Loucy (cell line): ENCODE measurements at regions not wholly inside any gene's neighbourhood (a gene's known extent, or its start where the extent isn't known, plus 50 kb on each side); places are given as distances from the start of the nearest gene placed in this dataset.

Source experiments
- H2AFZ ChIP-seq: fragments of 200-600 bp; sonication (generic); 2 replicates; pipeline ENCODE4 v1.6.0; 2016; ENCODE audit warnings: antibody characterized with exemption, mild to moderate bottlenecking, low read length, moderate library complexity
- H3F3A ChIP-seq: fragments of 200-600 bp; 2 replicates; pipeline ENCODE4 v1.6.0; 2016; ENCODE audit warnings: antibody characterized with exemption, low read depth, mild to moderate bottlenecking
- H3K27me3 ChIP-seq: fragments of 200-600 bp; sonication (generic); 2 replicates; pipeline ENCODE4 v1.6.1; 2014; ENCODE audit warnings: low read length, mild to moderate bottlenecking; ENCODE audit not compliant: insufficient read depth, poor library complexity, severe bottlenecking
- H3K36me3 ChIP-seq: fragments of 200-600 bp; sonication (generic); 2 replicates; pipeline ENCODE4 v1.6.1; 2016; ENCODE audit warnings: low read length; ENCODE audit not compliant: insufficient read depth
- H3K4me1 ChIP-seq: fragments of 200-600 bp; sonication (generic); 2 replicates; pipeline ENCODE4 v1.5.1; 2014; ENCODE audit warnings: low read length, mild to moderate bottlenecking; ENCODE audit not compliant: insufficient read depth, poor library complexity, severe bottlenecking
- H3K4me2 ChIP-seq: fragments of 200-600 bp; sonication (generic); 2 replicates; pipeline ENCODE4 v1.6.0; 2014; ENCODE audit warnings: antibody characterized with exemption, low read length, low read depth, mild to moderate bottlenecking; ENCODE audit not compliant: poor library complexity, severe bottlenecking
- H3K4me3 ChIP-seq: fragments of 200-600 bp; sonication (generic); 2 replicates; pipeline ENCODE4 v1.5.1; 2014; ENCODE audit warnings: low read length, mild to moderate bottlenecking, mixed read lengths; ENCODE audit not compliant: poor library complexity, severe bottlenecking
- H3K79me2 ChIP-seq: fragments of 200-600 bp; sonication (generic); 2 replicates; pipeline ENCODE4 v1.6.1; 2014; ENCODE audit warnings: low read length; ENCODE audit not compliant: insufficient read depth
- H3K9ac ChIP-seq: fragments of 200-600 bp; sonication (generic); 2 replicates; pipeline ENCODE4 v1.6.0; 2014; ENCODE audit warnings: mild to moderate bottlenecking, low read depth, low read length, moderate library complexity; ENCODE audit not compliant: poor library complexity, severe bottlenecking
- H3K9me2 ChIP-seq: fragments of 200-600 bp; sonication (generic); replicated peaks from 2 replicates; pipeline ENCODE4 v1.6.1; 2016; ENCODE audit warnings: low read depth, low read length, mixed read lengths
- H3K9me3 ChIP-seq: fragments of 200-600 bp; sonication (generic); 2 replicates; pipeline ENCODE4 v1.6.1; 2014; ENCODE audit warnings: mild to moderate bottlenecking, antibody characterized with exemption, low read length, low read depth; ENCODE audit not compliant: insufficient read depth
- H4K20me1 ChIP-seq: fragments of 200-600 bp; sonication (generic); 2 replicates; pipeline ENCODE4 v1.6.0; 2014; ENCODE audit warnings: antibody characterized with exemption, low read length, mild to moderate bottlenecking; ENCODE audit not compliant: insufficient read depth, poor library complexity, severe bottlenecking
- EZH2phosphoT487 ChIP-seq: fragments of 200-600 bp; IDR thresholded peaks from 2 replicates; pipeline ENCODE4 v1.6.1; 2018; ENCODE audit warnings: antibody characterized with exemption, mild to moderate bottlenecking, moderate library complexity, borderline replicate concordance
- TF ChIP-seq, protein P1 (sequence below): fragments of 200-600 bp; sonication (generic); conservative IDR thresholded peaks from 2 replicates; pipeline ENCODE4 v1.5.1; 2014; ENCODE audit warnings: mild to moderate bottlenecking, antibody characterized with exemption, low read length

DNA sequence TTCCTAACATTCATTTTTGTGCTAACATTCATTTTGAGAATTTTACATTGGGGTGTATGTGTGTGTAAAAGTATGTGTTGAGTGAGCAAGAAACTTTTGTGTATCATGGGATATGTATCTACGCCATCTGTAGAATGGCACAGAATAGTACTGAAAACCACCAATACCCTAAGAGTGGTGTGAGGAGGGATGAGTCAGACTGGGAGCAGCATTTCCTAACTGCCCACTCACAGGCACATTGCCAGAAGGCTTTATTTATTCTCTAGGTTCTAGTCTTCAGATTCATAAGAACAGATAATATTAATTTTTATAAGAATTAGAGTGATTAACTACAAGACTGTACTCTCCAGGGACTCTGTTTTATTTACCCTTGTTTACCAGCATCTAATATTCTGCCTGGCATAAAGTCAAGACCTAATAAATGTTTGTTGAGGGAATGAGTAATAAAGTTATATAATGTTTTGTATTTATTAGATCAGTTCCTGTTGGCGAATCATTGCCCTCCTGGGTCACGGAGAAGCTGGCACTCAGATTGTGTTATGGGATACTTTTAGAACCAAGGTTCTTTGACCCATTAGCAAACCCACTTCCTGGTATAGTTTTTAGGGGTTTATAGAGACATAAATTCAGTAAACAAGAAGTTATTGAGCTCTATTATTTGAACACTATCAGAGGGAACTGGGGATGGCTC lies 159.1 kb upstream of the PPP2R2B start:
- Histone ChIP-seq H3K27me3 (no peaks in the 10 kb centered on the region), H3K4me2 (no peak overlapping the region), H3K36me3 (no peaks in the 10 kb centered on the region), H3K79me2 (no peaks in the 10 kb centered on the region), H3K9me2 (no peaks in the 10 kb centered on the region), H3F3A (no peaks in the 10 kb centered on the region), H3K9me3 (no peaks in the 10 kb centered on the region), H4K20me1 (no peaks in the 10 kb centered on the region), H2AFZ (no peak overlapping the region), H3K9ac (no peak overlapping the region), H3K4me1 (no peaks in the 10 kb centered on the region), H3K4me3 (no peak overlapping the region)
- no peak for TF ChIP-seq EZH2phosphoT487
- TF ChIP-seq, protein P1, sequence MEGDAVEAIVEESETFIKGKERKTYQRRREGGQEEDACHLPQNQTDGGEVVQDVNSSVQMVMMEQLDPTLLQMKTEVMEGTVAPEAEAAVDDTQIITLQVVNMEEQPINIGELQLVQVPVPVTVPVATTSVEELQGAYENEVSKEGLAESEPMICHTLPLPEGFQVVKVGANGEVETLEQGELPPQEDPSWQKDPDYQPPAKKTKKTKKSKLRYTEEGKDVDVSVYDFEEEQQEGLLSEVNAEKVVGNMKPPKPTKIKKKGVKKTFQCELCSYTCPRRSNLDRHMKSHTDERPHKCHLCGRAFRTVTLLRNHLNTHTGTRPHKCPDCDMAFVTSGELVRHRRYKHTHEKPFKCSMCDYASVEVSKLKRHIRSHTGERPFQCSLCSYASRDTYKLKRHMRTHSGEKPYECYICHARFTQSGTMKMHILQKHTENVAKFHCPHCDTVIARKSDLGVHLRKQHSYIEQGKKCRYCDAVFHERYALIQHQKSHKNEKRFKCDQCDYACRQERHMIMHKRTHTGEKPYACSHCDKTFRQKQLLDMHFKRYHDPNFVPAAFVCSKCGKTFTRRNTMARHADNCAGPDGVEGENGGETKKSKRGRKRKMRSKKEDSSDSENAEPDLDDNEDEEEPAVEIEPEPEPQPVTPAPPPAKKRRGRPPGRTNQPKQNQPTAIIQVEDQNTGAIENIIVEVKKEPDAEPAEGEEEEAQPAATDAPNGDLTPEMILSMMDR: no peak

DNA sequence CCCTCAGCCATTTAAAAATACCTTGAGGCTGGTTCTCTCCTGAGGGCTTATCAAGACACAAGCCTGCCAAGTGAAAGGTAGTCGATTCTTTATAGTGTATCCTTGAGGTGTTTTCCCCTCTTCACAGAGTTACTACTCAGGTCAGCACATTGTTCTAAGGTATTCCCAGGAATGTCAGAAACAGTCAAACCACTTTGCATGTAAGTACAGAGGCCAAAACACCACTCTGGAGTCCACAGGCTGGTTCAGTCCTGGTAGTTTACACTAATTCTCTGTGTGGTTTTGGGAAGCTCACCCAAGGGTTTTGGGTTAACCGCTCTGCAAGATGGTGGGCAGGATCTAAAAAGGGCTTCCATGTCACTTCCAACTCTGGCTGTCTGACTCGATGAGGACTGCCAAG lies 162.3 kb upstream of the PPP2R2B start:
- H3K27me3 ChIP-seq: no peaks in the 10 kb centered on the region
- H3F3A ChIP-seq: no peaks in the 10 kb centered on the region
- TF ChIP-seq, protein P1: no peak
- TF ChIP-seq EZH2phosphoT487: no peak
- H4K20me1 ChIP-seq: no peaks in the 10 kb centered on the region
- no peaks in the 10 kb centered on the region for H3K9me3 ChIP-seq
- H3K4me3 ChIP-seq: no peak overlapping the region
- no peak overlapping the region for H3K9ac ChIP-seq
- H3K79me2 ChIP-seq: no peaks in the 10 kb centered on the region
- H2AFZ ChIP-seq: no peak overlapping the region
- H3K36me3 ChIP-seq: no peaks in the 10 kb centered on the region
- no peaks in the 10 kb centered on the region for H3K4me1 ChIP-seq
- no peak overlapping the region for H3K4me2 ChIP-seq
- no peaks in the 10 kb centered on the region for H3K9me2 ChIP-seq

DNA sequence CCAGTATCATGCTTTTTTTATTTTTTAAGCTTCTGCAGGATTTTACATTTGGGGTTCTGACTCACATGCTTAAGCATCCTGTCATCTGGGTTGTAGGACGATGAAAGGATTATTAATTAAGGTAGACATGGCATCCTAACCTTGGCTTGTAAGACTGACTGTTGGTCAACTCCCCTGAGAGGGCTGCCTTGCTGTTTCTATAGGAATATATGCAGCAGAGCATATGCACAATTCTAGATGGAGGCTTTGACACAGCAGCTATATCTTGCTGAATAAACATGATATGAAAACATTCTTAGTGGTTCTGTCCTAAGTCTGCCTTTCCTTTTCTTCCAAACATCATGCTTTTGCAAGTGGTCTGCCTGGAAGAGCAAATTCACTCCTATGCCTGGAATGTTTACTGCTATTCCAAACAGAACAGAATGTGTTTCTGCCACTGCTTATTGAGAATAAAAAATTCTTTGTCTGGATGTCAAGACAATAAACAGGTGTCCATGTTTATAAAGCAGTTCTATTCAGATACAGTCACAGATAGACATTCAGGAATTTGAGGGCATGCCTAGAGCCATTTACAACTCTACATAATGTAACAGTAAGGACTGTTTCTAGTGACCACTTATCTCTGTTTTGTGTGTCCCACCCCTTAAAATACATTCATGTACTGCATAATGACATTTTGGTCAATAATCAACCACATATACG lies 166.2 kb upstream of the PPP2R2B start:
- Histone ChIP-seq H3K4me3 (no peak overlapping the region), H3K27me3 (no peaks in the 10 kb centered on the region), H3K36me3 (no peaks in the 10 kb centered on the region), H3K9me2 (no peaks in the 10 kb centered on the region), H3F3A (no peaks in the 10 kb centered on the region), H3K9me3 (no peaks in the 10 kb centered on the region), H3K9ac (no peak overlapping the region), H4K20me1 (no peaks in the 10 kb centered on the region), H2AFZ (no peak overlapping the region), H3K79me2 (no peaks in the 10 kb centered on the region), H3K4me2 (no peak overlapping the region), H3K4me1 (no peaks in the 10 kb centered on the region)
- TF ChIP-seq, protein P1: no peak
- no peak for TF ChIP-seq EZH2phosphoT487
